GM23338 (cell line): ENCODE measurements at regions not wholly inside any gene's neighbourhood (a gene's known extent, or its start where the extent isn't known, plus 50 kb on each side); places are given as distances from the start of the nearest gene placed in this dataset.

ENCODE experiments used
- ATAC-seq: fragments of 200-7000 bp; cut with Tn5 transposase; 3 replicates; pipeline ENCODE4 v1.9.1; 2020
- DNase-seq: peaks from one replicate; pipeline ENCODE4 v3.0.0-alpha.2; 2015; ENCODE audit warnings: low spot score
- H2AFZ ChIP-seq: fragments of 200-600 bp; sonication (generic); 2 replicates; pipeline ENCODE4 v1.8.0; 2016; ENCODE audit warnings: antibody characterized with exemption, mild to moderate bottlenecking, moderate library complexity
- H3F3A ChIP-seq: fragments of 200-600 bp; sonication (generic); replicated peaks from 2 replicates; pipeline ENCODE4 v1.8.0; 2017; ENCODE audit warnings: antibody characterized with exemption, mixed run types, low read depth
- H3K27ac ChIP-seq: fragments of 200-600 bp; sonication (generic); 2 replicates; pipeline ENCODE4 v1.6.1; 2016; ENCODE audit warnings: low read depth
- H3K27me3 ChIP-seq: fragments of 200-600 bp; sonication (generic); 2 replicates; pipeline ENCODE4 v1.8.0; 2016; ENCODE audit warnings: mild to moderate bottlenecking, mixed run types, moderate library complexity; ENCODE audit not compliant: insufficient read depth
- H3K36me3 ChIP-seq: fragments of 200-600 bp; sonication (generic); 2 replicates; pipeline ENCODE4 v1.8.0; 2016; ENCODE audit warnings: mild to moderate bottlenecking; ENCODE audit not compliant: insufficient read depth
- H3K4me1 ChIP-seq: fragments of 200-600 bp; sonication (generic); 2 replicates; pipeline ENCODE4 v1.8.0; 2016; ENCODE audit warnings: mild to moderate bottlenecking, moderate library complexity; ENCODE audit not compliant: insufficient read depth
- H3K4me2 ChIP-seq: fragments of 200-600 bp; sonication (generic); 2 replicates; pipeline ENCODE4 v1.7.1; 2017; ENCODE audit warnings: mixed run types
- H3K4me3 ChIP-seq: fragments of 200-600 bp; sonication (generic); 2 replicates; pipeline ENCODE4 v1.6.1; 2016; ENCODE audit warnings: mixed run types
- H3K79me2 ChIP-seq: fragments of 200-600 bp; sonication (generic); replicated peaks from 2 replicates; pipeline ENCODE4 v1.8.0; 2017; ENCODE audit warnings: mild to moderate bottlenecking; ENCODE audit not compliant: insufficient read depth
- H3K9me2 ChIP-seq: fragments of 200-600 bp; sonication (generic); 2 replicates; pipeline ENCODE4 v1.8.0; 2017; ENCODE audit not compliant: insufficient read depth
- H4K20me1 ChIP-seq: fragments of 200-600 bp; sonication (generic); replicated peaks from 2 replicates; pipeline ENCODE4 v1.8.0; 2017; ENCODE audit warnings: mild to moderate bottlenecking; ENCODE audit not compliant: insufficient read depth
- H3K27ac Mint-ChIP-seq: 2 replicates; pipeline ENCODE4 v1.8.0; 2020; ENCODE audit warnings: inconsistent platforms, mild to moderate bottlenecking, moderate library complexity, mixed read lengths
- H3K27me3 Mint-ChIP-seq: 3 replicates; pipeline ENCODE4 v1.8.0; 2022; ENCODE audit warnings: low read depth, mild to moderate bottlenecking, moderate library complexity, mixed read lengths, inconsistent platforms; ENCODE audit not compliant: insufficient read depth, poor library complexity
- H3K36me3 Mint-ChIP-seq: 3 replicates; pipeline ENCODE4 v1.8.0; 2021; ENCODE audit warnings: low read depth, mild to moderate bottlenecking, inconsistent platforms, moderate library complexity, mixed read lengths
- H3K4me1 Mint-ChIP-seq: 3 replicates; pipeline ENCODE4 v1.8.0; 2020; ENCODE audit warnings: mild to moderate bottlenecking, inconsistent platforms, mixed read lengths
- H3K4me3 Mint-ChIP-seq: 3 replicates; pipeline ENCODE4 v1.8.0; 2021; ENCODE audit warnings: moderate library complexity, mild to moderate bottlenecking, inconsistent platforms, mixed read lengths
- H3K9me3 Mint-ChIP-seq: 3 replicates; pipeline ENCODE4 v1.8.0; 2020; ENCODE audit warnings: moderate library complexity, mild to moderate bottlenecking, inconsistent platforms, mixed read lengths
- CREB1 ChIP-seq: fragments of 250-450 bp; sonication (Bioruptor Pico); IDR thresholded peaks from 2 replicates; pipeline ENCODE4 v1.5.0; 2020; ENCODE audit warnings: low read depth, mild to moderate bottlenecking, moderate library complexity
- CTCF ChIP-seq, 2 experiments: fragments of 200-600 bp in 1 of 2; sonication (generic) in 1 of 2; conservative IDR thresholded peaks; 2 replicates each; pipeline versions ENCODE4 v1.5.1 to v1.6.1; 2016 to 2017; ENCODE audit warnings: antibody characterized with exemption in 2 of 2, low read depth in 2 of 2, mild to moderate bottlenecking in 2 of 2, moderate library complexity in 1 of 2
- ETS1 ChIP-seq: IDR thresholded peaks from 2 replicates; pipeline ENCODE4 v1.6.1; 2016; ENCODE audit warnings: antibody characterized with exemption
- EZH2 ChIP-seq: fragments of 200-600 bp; sonication (generic); IDR thresholded peaks from one replicate; pipeline ENCODE4 v1.8.0; 2017; ENCODE audit warnings: antibody characterized with exemption, mild to moderate bottlenecking, low read depth; ENCODE audit not compliant: unreplicated experiment
- EZH2phosphoT487 ChIP-seq: fragments of 200-600 bp; sonication (generic); IDR thresholded peaks from one replicate; pipeline ENCODE4 v1.8.1; 2018; ENCODE audit warnings: antibody characterized with exemption; ENCODE audit not compliant: unreplicated experiment
- JUNB ChIP-seq: IDR thresholded peaks from one replicate; pipeline ENCODE4 v1.6.1; 2016; ENCODE audit warnings: antibody characterized with exemption; ENCODE audit not compliant: unreplicated experiment
- NANOG ChIP-seq: IDR thresholded peaks from 2 replicates; pipeline ENCODE4 v1.6.1; 2016; ENCODE audit warnings: antibody characterized with exemption, borderline replicate concordance
- POLR2AphosphoS5 ChIP-seq: IDR thresholded peaks from 2 replicates; pipeline ENCODE4 v1.6.1; 2016; ENCODE audit warnings: antibody characterized with exemption, low read depth
- REST ChIP-seq: IDR thresholded peaks from one replicate; pipeline ENCODE4 v1.6.1; 2018; ENCODE audit warnings: antibody characterized with exemption; ENCODE audit not compliant: unreplicated experiment
- STAT1 ChIP-seq: IDR thresholded peaks from one replicate; pipeline ENCODE4 v1.6.1; 2016; ENCODE audit warnings: antibody characterized with exemption; ENCODE audit not compliant: unreplicated experiment
- ZNF114 ChIP-seq: fragments of 250-450 bp; sonication (Bioruptor Pico); IDR thresholded peaks from 2 replicates; pipeline ENCODE4 v1.5.0; 2020; ENCODE audit warnings: mild to moderate bottlenecking, moderate library complexity
- ZNF331 ChIP-seq: fragments of 250-450 bp; sonication (Bioruptor Pico); IDR thresholded peaks from 2 replicates; pipeline ENCODE4 v1.5.0; 2020; ENCODE audit warnings: low read depth, mild to moderate bottlenecking, moderate library complexity
- ZNF462 ChIP-seq: fragments of 250-450 bp; sonication (Bioruptor Pico); IDR thresholded peaks from 2 replicates; pipeline ENCODE4 v1.5.0; 2020; ENCODE audit warnings: mild to moderate bottlenecking, moderate library complexity

- Histone ChIP-seq H3K36me3 (no peaks in the 10 kb centered on the region), H3K4me3 (no peak overlapping the region), H3K9me2 (0 out of 2 replicates have a peak, but pooled peaks cover 3% of the 10 kb centered on the region), H4K20me1 (no peaks in the 10 kb centered on the region), H3K4me1 (no peaks in the 10 kb centered on the region), H3K27ac (no peak overlapping the region), H3K4me2 (no peak overlapping the region), H3F3A (no peaks in the 10 kb centered on the region), H3K79me2 (no peaks in the 10 kb centered on the region), H2AFZ (no peak overlapping the region), H3K27me3 (no peaks in the 10 kb centered on the region)
- DNase-seq (no peak), ATAC-seq (no peak)
- no peak for TF ChIP-seq EZH2
- TF ChIP-seq ZNF114 (CRISPR knock-in tag): no peak
- TF ChIP-seq ZNF331 (CRISPR knock-in tag): no peak
- no peak for TF ChIP-seq CTCF (conservative IDR thresholded peaks at IDR 0.05; ENCODE audit: low read depth in 2 of 2)
- TF ChIP-seq CREB1 (CRISPR knock-in tag): no peak
- no peak for TF ChIP-seq REST
- no peak for TF ChIP-seq NANOG
- no peak for TF ChIP-seq ETS1
- no peak for TF ChIP-seq EZH2phosphoT487
- no peak for TF ChIP-seq POLR2AphosphoS5
- no peak for TF ChIP-seq STAT1
- TF ChIP-seq JUNB: no peak
- no peak for TF ChIP-seq ZNF462 (CRISPR knock-in tag)
- peaks cover 10% of the 10 kb centered on the region for H3K27me3 Mint-ChIP-seq
- no peak overlapping the region for H3K4me3 Mint-ChIP-seq
- H3K9me3 Mint-ChIP-seq: peaks cover 17% of the 10 kb centered on the region
- H3K4me1 Mint-ChIP-seq: no peaks in the 10 kb centered on the region
- H3K27ac Mint-ChIP-seq: no peak overlapping the region
- 0 out of 3 replicates have a peak, but pooled peaks cover 2% of the 10 kb centered on the region for H3K36me3 Mint-ChIP-seq
Observed at GRCh38 chr7:91446819-91447218, 182.6 kb downstream of the FZD1 start.
